CD4-positive, alpha-beta T cell treated with Interleukin-17A for 4 hours (primary cell): ENCODE measurements at regions not wholly inside any gene's neighbourhood (a gene's known extent, or its start where the extent isn't known, plus 50 kb on each side); places are given as distances from the start of the nearest gene placed in this dataset.
A peak's percentile ranks its signal among the peaks of the same experiment; 100 is the strongest.

Experiments
- DNase-seq: peaks from one replicate; pipeline ENCODE4 v3.0.0-alpha.2; 2020; ENCODE audit warnings: mixed read lengths

GRCh38 chr20:40738976-40739375 lies 49.9 kb upstream of the MAFB start:
- DNase-seq: no peak

- DNase-seq: no peak
Observed at GRCh38 chr20:40739841-40740240, 50.8 kb upstream of the MAFB start.

- peak; percentile 31 for DNase-seq
Observed at GRCh38 chr20:40741507-40742106, 52.6 kb upstream of the MAFB start.

GRCh38 chr20:40743141-40743775 lies 54.2 kb upstream of the MAFB start:
- no peak for DNase-seq

GRCh38 chr20:40744072-40744817 lies 55.2 kb upstream of the MAFB start:
- no peak for DNase-seq

- DNase-seq: no peak
Observed at GRCh38 chr20:40744818-40745175, 55.8 kb upstream of the MAFB start.

GRCh38 chr20:40746251-40746650 lies 57.2 kb upstream of the MAFB start:
- no peak for DNase-seq

GRCh38 chr20:40748182-40748581 lies 59.1 kb upstream of the MAFB start:
- DNase-seq: no peak

GRCh38 chr20:40749985-40750506 lies 61.0 kb upstream of the MAFB start:
- DNase-seq: no peak

GRCh38 chr20:40750541-40751035 lies 61.6 kb upstream of the MAFB start:
- no peak for DNase-seq

GRCh38 chr20:40753472-40753871 lies 64.4 kb upstream of the MAFB start:
- DNase-seq: no peak

- DNase-seq: no peak
Observed at GRCh38 chr20:40754339-40754943, 65.4 kb upstream of the MAFB start.

- DNase-seq: peak; percentile 21
Observed at GRCh38 chr20:40757087-40757486, 68.1 kb upstream of the MAFB start.

GRCh38 chr20:40758790-40759189 lies 69.8 kb upstream of the MAFB start:
- no peak for DNase-seq

GRCh38 chr20:40760399-40760798 lies 71.4 kb upstream of the MAFB start:
- no peak for DNase-seq

GRCh38 chr20:40763646-40764295 lies 74.7 kb upstream of the MAFB start:
- no peak for DNase-seq

- DNase-seq: no peak
Observed at GRCh38 chr20:40765814-40766480, 76.9 kb upstream of the MAFB start.

- DNase-seq: no peak
Observed at GRCh38 chr20:40766790-40767614, 78.0 kb upstream of the MAFB start.

GRCh38 chr20:40767615-40767924 lies 78.5 kb upstream of the MAFB start:
- DNase-seq: no peak

- DNase-seq: no peak
Observed at GRCh38 chr20:40768105-40768504, 79.1 kb upstream of the MAFB start.

GRCh38 chr20:40769677-40770285 lies 80.7 kb upstream of the MAFB start:
- DNase-seq: no peak
